H1 (cell line): ENCODE measurements at regions not wholly inside any gene's neighbourhood (a gene's known extent, or its start where the extent isn't known, plus 50 kb on each side); places are given as distances from the start of the nearest gene placed in this dataset.

Experiments
- CTCF ChIA-PET: fragments of 300-600 bp; sonication (Branson Sonifier 250); formaldehyde crosslinking; loops from one replicate; lab custom pipeline; 2021; ENCODE audit not compliant: partially characterized antibody; lab: Charles Lee
- POLR2A ChIA-PET: fragments of 300-600 bp; sonication (Branson Sonifier 250); formaldehyde crosslinking; loops from one replicate; lab custom pipeline; 2021; ENCODE audit warnings: inconsistent platforms; ENCODE audit not compliant: partially characterized antibody; lab: Charles Lee
- DNase-seq, 2 experiments: peaks; one replicate each; pipeline versions ENCODE4 v3.0.0 to v3.0.0-alpha.2; 2010 to 2022; ENCODE audit warnings: low spot score in 2 of 2, low read depth in 1 of 2, mixed read lengths in 1 of 2
- FAIRE-seq: peaks from 2 replicates; lab custom pipeline; 2011; peaks lifted over from hg19 to GRCh38; lab: Jason Lieb, UNC
- H2AFZ ChIP-seq: 2 replicates; pipeline ENCODE4 v1.8.1; 2012; ENCODE audit warnings: low read length, inconsistent platforms
- H2AK5ac ChIP-seq: 2 replicates; pipeline ENCODE4 v1.6.1; 2013; ENCODE audit warnings: low read depth, low read length
- H2BK120ac ChIP-seq: replicated peaks from 2 replicates; pipeline ENCODE3; 2013; ENCODE audit warnings: low read depth, low read length, inconsistent platforms
- H2BK12ac ChIP-seq: 2 replicates; pipeline ENCODE4 v1.6.1; 2013; ENCODE audit warnings: low read depth, low read length
- H2BK15ac ChIP-seq: 2 replicates; pipeline ENCODE4 v1.6.1; 2013; ENCODE audit warnings: low read length
- H2BK20ac ChIP-seq: 2 replicates; pipeline ENCODE4 v1.6.1; 2013; ENCODE audit warnings: low read length
- H2BK5ac ChIP-seq: 2 replicates; pipeline ENCODE4 v1.6.1; 2013; ENCODE audit warnings: low read depth, low read length
- H3K14ac ChIP-seq: 2 replicates; pipeline ENCODE4 v1.6.1; 2013; ENCODE audit warnings: inconsistent platforms; ENCODE audit not compliant: insufficient read length
- H3K18ac ChIP-seq: 2 replicates; pipeline ENCODE4 v1.6.1; 2013; ENCODE audit warnings: low read length; ENCODE audit errors: extremely low read depth
- H3K23ac ChIP-seq: 2 replicates; pipeline ENCODE4 v1.6.1; 2013; ENCODE audit warnings: inconsistent platforms; ENCODE audit not compliant: insufficient read length
- H3K23me2 ChIP-seq: 2 replicates; pipeline ENCODE4 v1.6.1; 2013; ENCODE audit warnings: low read depth, low read length
- H3K27ac ChIP-seq: 2 replicates; pipeline ENCODE4 v1.6.1; 2011; ENCODE audit warnings: low read depth, low read length, inconsistent platforms
- H3K27me3 ChIP-seq, 4 experiments: replicated peaks in 1 of 4; 1 replicate in 1 of 4; 2 replicates in 3 of 4; pipeline versions ENCODE4 v1.6.1 to v1.8.1; 2011 to 2013; ENCODE audit warnings: low read length in 3 of 4, mild to moderate bottlenecking in 3 of 4, inconsistent platforms in 2 of 4, mixed read lengths in 2 of 4, moderate library complexity in 1 of 4; ENCODE audit not compliant: control insufficient read depth in 3 of 4, insufficient read depth in 3 of 4; ENCODE audit errors: extremely low read depth in 1 of 4
- H3K36me3 ChIP-seq, 4 experiments: 2 replicates each; pipeline versions ENCODE4 v1.6.1 to v1.8.1; 2011 to 2013; ENCODE audit warnings: mild to moderate bottlenecking in 4 of 4, low read length in 3 of 4, moderate library complexity in 2 of 4, control low read depth in 1 of 4, inconsistent platforms in 1 of 4; ENCODE audit not compliant: insufficient read depth in 4 of 4, control insufficient read depth in 2 of 4
- H3K4ac ChIP-seq: replicated peaks from 2 replicates; pipeline ENCODE3; 2013; ENCODE audit warnings: low read length, low read depth, mixed read lengths, inconsistent platforms; ENCODE audit not compliant: insufficient read length
- H3K4me1 ChIP-seq, 4 experiments: replicated peaks in 1 of 4; 1 replicate in 1 of 4; 2 replicates in 3 of 4; pipeline versions ENCODE4 v1.6.1 to v1.8.1; 2011 to 2013; ENCODE audit warnings: low read length in 3 of 4, inconsistent platforms in 2 of 4, mixed read lengths in 1 of 4; ENCODE audit not compliant: insufficient read depth in 4 of 4, control insufficient read depth in 3 of 4
- H3K4me2 ChIP-seq, 2 experiments: 2 replicates each; pipeline versions ENCODE4 v1.6.1 to v1.8.1; 2011 to 2013; ENCODE audit warnings: low read depth in 2 of 2, low read length in 2 of 2, control low read depth in 1 of 2, inconsistent platforms in 1 of 2, mild to moderate bottlenecking in 1 of 2; ENCODE audit not compliant: insufficient read depth in 1 of 2
- H3K4me3 ChIP-seq, 4 experiments: fragments of 200-600, 300-600 bp in 1 of 4; sonication (generic), shearing (Covaris generic), sonication (Bioruptor Twin) in 1 of 4; 2 replicates each; pipeline versions ENCODE4 v1.5.1 to v1.8.1; 2011 to 2016; ENCODE audit warnings: low read length in 4 of 4, low read depth in 3 of 4, control low read depth in 2 of 4, inconsistent platforms in 2 of 4, mild to moderate bottlenecking in 2 of 4, mixed read lengths in 1 of 4, moderate library complexity in 1 of 4; ENCODE audit not compliant: insufficient read depth in 2 of 4; ENCODE audit errors: extremely low read depth in 1 of 4
- H3K56ac ChIP-seq: replicated peaks from 2 replicates; pipeline ENCODE3; 2013; ENCODE audit warnings: low read depth, mild to moderate bottlenecking, mixed read lengths, low read length, inconsistent platforms; ENCODE audit not compliant: insufficient read length
- H3K79me1 ChIP-seq: 2 replicates; pipeline ENCODE4 v1.6.1; 2013; ENCODE audit warnings: low read depth, low read length, control low read depth
- H3K79me2 ChIP-seq, 2 experiments: 2 replicates each; pipeline versions ENCODE4 v1.6.1 to v1.8.1; 2012 to 2013; ENCODE audit warnings: low read length in 2 of 2, mild to moderate bottlenecking in 2 of 2, inconsistent platforms in 1 of 2; ENCODE audit not compliant: insufficient read depth in 2 of 2, control insufficient read depth in 1 of 2
- H3K9ac ChIP-seq, 4 experiments: replicated peaks in 1 of 4; 1 replicate in 1 of 4; 2 replicates in 3 of 4; pipeline versions ENCODE4 v1.6.1 to v1.8.1; 2011 to 2013; ENCODE audit warnings: low read depth in 3 of 4, low read length in 3 of 4, control low read depth in 2 of 4, mild to moderate bottlenecking in 2 of 4, moderate library complexity in 2 of 4, inconsistent platforms in 1 of 4; ENCODE audit errors: extremely low read depth in 1 of 4
- H3K9me3 ChIP-seq, 2 experiments: 2 replicates each; pipeline versions ENCODE4 v1.6.1 to v1.8.1; 2012 to 2013; ENCODE audit warnings: mild to moderate bottlenecking in 2 of 2, moderate library complexity in 2 of 2, control low read depth in 1 of 2, inconsistent platforms in 1 of 2, low read depth in 1 of 2, low read length in 1 of 2, mixed read lengths in 1 of 2; ENCODE audit not compliant: insufficient read depth in 2 of 2
- H4K20me1 ChIP-seq, 2 experiments: replicated peaks in 1 of 2; 2 replicates each; pipeline versions ENCODE3 to v1.8.1; 2011 to 2013; ENCODE audit warnings: inconsistent platforms in 2 of 2, low read length in 2 of 2, mild to moderate bottlenecking in 1 of 2; ENCODE audit not compliant: insufficient read depth in 2 of 2, control insufficient read depth in 1 of 2
- H4K5ac ChIP-seq: 2 replicates; pipeline ENCODE4 v1.6.1; 2013; ENCODE audit warnings: low read length, low read depth, mixed read lengths, inconsistent platforms; ENCODE audit not compliant: insufficient read length
- H4K8ac ChIP-seq: 2 replicates; pipeline ENCODE4 v1.8.0; 2013; ENCODE audit warnings: mild to moderate bottlenecking, moderate library complexity, low read length, inconsistent platforms; ENCODE audit not compliant: insufficient read depth; ENCODE audit errors: extremely low read depth
- H4K91ac ChIP-seq: replicated peaks from 2 replicates; pipeline ENCODE3; 2013; ENCODE audit warnings: low read length, mixed read lengths, inconsistent platforms; ENCODE audit not compliant: insufficient read length
- CHD2 ChIP-seq: IDR thresholded peaks from 2 replicates; pipeline ENCODE4 v1.6.1; 2012; ENCODE audit warnings: low read length, improper control_type of control experiment
- GABPA ChIP-seq: IDR thresholded peaks from 2 replicates; pipeline ENCODE4 v1.6.1; 2011; ENCODE audit warnings: mild to moderate bottlenecking, low read length, moderate library complexity, borderline replicate concordance; ENCODE audit not compliant: insufficient read depth
- GTF2F1 ChIP-seq: IDR thresholded peaks from 2 replicates; pipeline ENCODE4 v1.6.1; 2012; ENCODE audit warnings: low read depth, low read length, improper control_type of control experiment, borderline replicate concordance
- HDAC2 ChIP-seq, 2 experiments: fragments of 300-600 bp in 1 of 2; sonication (generic) in 1 of 2; IDR thresholded peaks; 2 replicates each; pipeline ENCODE4 v1.6.1; 2011 to 2012; ENCODE audit warnings: low read depth in 2 of 2, low read length in 2 of 2, mild to moderate bottlenecking in 2 of 2, moderate library complexity in 2 of 2, borderline replicate concordance in 1 of 2, inconsistent platforms in 1 of 2
- KDM4A ChIP-seq: IDR thresholded peaks from one replicate; pipeline ENCODE4 v1.7.1; 2012; ENCODE audit warnings: low read depth, mild to moderate bottlenecking, moderate library complexity, low read length, inconsistent platforms; ENCODE audit not compliant: severe bottlenecking
- NRF1 ChIP-seq: IDR thresholded peaks from 2 replicates; pipeline ENCODE4 v1.6.1; 2011; ENCODE audit warnings: mild to moderate bottlenecking, low read depth, low read length, improper control_type of control experiment
- POLR2A ChIP-seq, 2 experiments: IDR thresholded peaks; 1 replicate in 1 of 2; 2 replicates in 1 of 2; pipeline ENCODE4 v1.6.1; 2011; ENCODE audit warnings: low read depth in 2 of 2, low read length in 2 of 2, mild to moderate bottlenecking in 2 of 2; ENCODE audit errors: control extremely low read depth in 1 of 2
- SIRT6 ChIP-seq: IDR thresholded peaks from one replicate; pipeline ENCODE4 v1.7.1; 2012; ENCODE audit warnings: low read length, inconsistent platforms
- SIX5 ChIP-seq: IDR thresholded peaks from 2 replicates; pipeline ENCODE4 v1.6.1; 2011; ENCODE audit warnings: mild to moderate bottlenecking, low read depth, low read length
- SP4 ChIP-seq: IDR thresholded peaks from 2 replicates; pipeline ENCODE4 v1.6.1; 2012; ENCODE audit warnings: low read length, inconsistent platforms
- TAF1 ChIP-seq: IDR thresholded peaks from 2 replicates; pipeline ENCODE4 v1.6.1; 2011; ENCODE audit warnings: mild to moderate bottlenecking, low read depth, low read length
- TBP ChIP-seq: IDR thresholded peaks from 2 replicates; pipeline ENCODE4 v1.6.1; 2011; ENCODE audit warnings: low read depth, low read length, improper control_type of control experiment
- TCF12 ChIP-seq: IDR thresholded peaks from 2 replicates; pipeline ENCODE4 v1.6.1; 2011; ENCODE audit warnings: low read depth, mild to moderate bottlenecking, low read length
- TEAD4 ChIP-seq: IDR thresholded peaks from 2 replicates; pipeline ENCODE4 v1.6.1; 2012; ENCODE audit warnings: low read depth, low read length, inconsistent platforms, mixed read lengths
- WGBS, 2 experiments: shearing (Covaris generic) in 1 of 2; methylation state at CpG; one replicate each; pipeline versions ENCODE4 v1.1.6 to v1.1.7; 2013 to 2015; ENCODE audit warnings: low lambda C conversion rate in 2 of 2, mixed read lengths in 2 of 2, inconsistent platforms in 1 of 2, low coverage in 1 of 2, missing lambda C conversion rate in 1 of 2; ENCODE audit not compliant: insufficient replicate concordance in 2 of 2, insufficient coverage in 1 of 2, insufficient read length in 1 of 2; ENCODE audit errors: extremely low coverage in 1 of 2, missing lambda C conversion rate in 1 of 2; 5-methylcytosine and 5-hydroxymethylcytosine counted together
- TF ChIP-seq, protein P1 (sequence below): IDR thresholded peaks from 2 replicates; pipeline ENCODE4 v1.6.1; 2012; ENCODE audit warnings: inconsistent platforms

GRCh38 chr5:167889276-167889675 lies 402.2 kb upstream of the WWC1 start:
- Histone ChIP-seq H3K79me1 (no peaks in the 10 kb centered on the region), H3K18ac (no peak overlapping the region), H3K4me3 (no peak overlapping the region; a peak in 1 of 8 replicates), H2BK15ac (no peak overlapping the region), H2BK20ac (no peak overlapping the region), H3K9me3 (no peaks in the 10 kb centered on the region), H3K14ac (no peak overlapping the region), H2AK5ac (no peak overlapping the region), H4K5ac (no peak overlapping the region), H3K4me1 (peaks cover 0 to 9% (median 7%) of the 10 kb centered on the region in 4 experiments; a peak in 6 of 7 replicates), H4K91ac (no peak overlapping the region), H3K56ac (no peak overlapping the region), H3K4ac (no peak overlapping the region), H2AFZ (peak overlapping the region; percentile 60), H3K23me2 (no peaks in the 10 kb centered on the region; the same call in 1 of the 2 replicates), H3K23ac (no peak overlapping the region), H3K36me3 (no peaks in the 10 kb centered on the region), H3K4me2 (peak overlapping the region; percentile 17 to 22; a peak in 3 of 4 replicates), H4K8ac (no peak overlapping the region), H4K20me1 (no peaks in the 10 kb centered on the region), H2BK120ac (no peak overlapping the region), H3K79me2 (no peaks in the 10 kb centered on the region), H2BK12ac (no peak overlapping the region), H3K27ac (no peak overlapping the region; the same call in 1 of the 2 replicates), H2BK5ac (no peak overlapping the region), H3K9ac (no peak overlapping the region), H3K27me3 (no peaks in the 10 kb centered on the region)
- WGBS, 2 experiments: 64% methylated on average over 9 of the region's 9 CpGs; no CpG with 5 or more reads in 1 of the 2 experiments
- DNase-seq: peak in 1 of 2 experiments; percentile 39
- no peak for FAIRE-seq
- POLR2A ChIA-PET: no interaction called here
- CTCF ChIA-PET: interaction anchor here (1.1 to 1.3 kb wide), 2 partner anchors 14 to 76 kb away, joined by 4 to 5 read pairs; no protein-coding TSS in a partner anchor
- TF ChIP-seq TBP: no peak
- no peak for TF ChIP-seq CHD2
- no peak for TF ChIP-seq NRF1
- TF ChIP-seq SIRT6: no peak
- TF ChIP-seq HDAC2 (IDR thresholded peaks at IDR 0.05; ENCODE audit: borderline replicate concordance in 1 of 2, low read depth in 2 of 2, low read length in 2 of 2): no peak
- TF ChIP-seq KDM4A: no peak
- TF ChIP-seq GABPA: no peak
- TF ChIP-seq TCF12: no peak
- TF ChIP-seq SP4: no peak
- no peak for TF ChIP-seq POLR2A (IDR thresholded peaks at IDR 0.05; ENCODE audit: control extremely low read depth in 1 of 2, low read depth in 2 of 2, low read length in 2 of 2)
- TF ChIP-seq, protein P1, sequence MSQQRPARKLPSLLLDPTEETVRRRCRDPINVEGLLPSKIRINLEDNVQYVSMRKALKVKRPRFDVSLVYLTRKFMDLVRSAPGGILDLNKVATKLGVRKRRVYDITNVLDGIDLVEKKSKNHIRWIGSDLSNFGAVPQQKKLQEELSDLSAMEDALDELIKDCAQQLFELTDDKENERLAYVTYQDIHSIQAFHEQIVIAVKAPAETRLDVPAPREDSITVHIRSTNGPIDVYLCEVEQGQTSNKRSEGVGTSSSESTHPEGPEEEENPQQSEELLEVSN: no peak
- TF ChIP-seq SIX5: no peak
- no peak for TF ChIP-seq TAF1
- no peak for TF ChIP-seq TEAD4
- TF ChIP-seq GTF2F1: no peak
